B cell (primary cell): ENCODE measurements at regions not wholly inside any gene's neighbourhood (a gene's known extent, or its start where the extent isn't known, plus 50 kb on each side); places are given as distances from the start of the nearest gene placed in this dataset.

Experiments used
- ATAC-seq: fragments of 200-7000 bp; cut with Tn5 transposase; one replicate; pipeline ENCODE4 v1.10.0; 2021; ENCODE audit warnings: low read depth, mild to moderate bottlenecking, moderate number of reproducible peaks, moderate library complexity
- CTCF ChIA-PET: fragments of 350-600 bp; sonication (Branson Sonifier 250); formaldehyde crosslinking; loops from one replicate; lab custom pipeline; 2021; ENCODE audit warnings: antibody characterized with exemption, inconsistent platforms; lab: Charles Lee
- POLR2A ChIA-PET: fragments of 350-600 bp; sonication (Branson Sonifier 250); formaldehyde crosslinking; loops from one replicate; lab custom pipeline; 2021; ENCODE audit warnings: antibody characterized with exemption; lab: Charles Lee
- DNase-seq: peaks from one replicate; pipeline ENCODE4 v3.0.0; 2013
- H2AFZ ChIP-seq: 2 replicates; pipeline ENCODE4 v1.6.1; 2012; ENCODE audit warnings: mild to moderate bottlenecking, low read depth, low read length; ENCODE audit not compliant: insufficient read depth, poor library complexity, severe bottlenecking
- H3K27ac ChIP-seq, 2 donors: 1 replicate in 1 of 2; 2 replicates in 1 of 2; pipeline ENCODE4 v1.5.1; 2012 to 2013; ENCODE audit warnings: low read length in 2 of 2, mild to moderate bottlenecking in 2 of 2, moderate library complexity in 1 of 2
- H3K27me3 ChIP-seq, 4 experiments: fragments of 200-600 bp in 1 of 4; sonication (generic) in 1 of 4; replicated peaks in 1 of 4; 1 replicate in 2 of 4; 2 replicates in 2 of 4; pipeline versions ENCODE4 v1.6.1 to v1.7.0; 2013 to 2016; ENCODE audit warnings: low read length in 3 of 4, mild to moderate bottlenecking in 2 of 4, mixed read lengths in 1 of 4, moderate library complexity in 1 of 4; ENCODE audit not compliant: insufficient read depth in 4 of 4, control insufficient read depth in 3 of 4; ENCODE audit errors: control extremely low read depth in 1 of 4
- H3K36me3 ChIP-seq, 2 experiments: replicated peaks in 1 of 2; 1 replicate in 1 of 2; 2 replicates in 1 of 2; pipeline versions ENCODE4 v1.6.1 to v1.7.1; 2013; ENCODE audit warnings: low read length in 1 of 2; ENCODE audit not compliant: insufficient read depth in 2 of 2, control insufficient read depth in 1 of 2; ENCODE audit errors: control extremely low read depth in 1 of 2, extremely low read depth in 1 of 2
- H3K4me1 ChIP-seq, 2 donors: fragments of 200-600 bp in 1 of 2; sonication (generic) in 1 of 2; 1 replicate in 1 of 2; 2 replicates in 1 of 2; pipeline versions ENCODE4 v1.5.1 to v1.6.1; 2013 to 2017; ENCODE audit warnings: low read length in 2 of 2; ENCODE audit not compliant: control insufficient read depth in 2 of 2, insufficient read depth in 2 of 2
- H3K4me2 ChIP-seq: replicated peaks from 2 replicates; pipeline ENCODE3; 2012; ENCODE audit warnings: mild to moderate bottlenecking, low read depth, low read length; ENCODE audit not compliant: poor library complexity, severe bottlenecking
- H3K4me3 ChIP-seq, 5 experiments: fragments of 200-600 bp in 1 of 5; sonication (generic) in 1 of 5; 1 replicate in 3 of 5; 2 replicates in 2 of 5; pipeline versions ENCODE4 v1.5.1 to v1.7.0; 2011 to 2016; ENCODE audit warnings: low read length in 4 of 5, mild to moderate bottlenecking in 4 of 5, low read depth in 2 of 5, control low read depth in 1 of 5, moderate library complexity in 1 of 5; ENCODE audit not compliant: insufficient read depth in 1 of 5; ENCODE audit errors: control extremely low read depth in 1 of 5, extremely low read depth in 1 of 5
- H3K79me2 ChIP-seq: fragments of 200-600 bp; sonication (generic); one replicate; pipeline ENCODE4 v1.6.0; 2016; ENCODE audit warnings: low read length; ENCODE audit not compliant: control insufficient read depth, insufficient read depth
- H3K9ac ChIP-seq: fragments of 200-600 bp; sonication (generic); 2 replicates; pipeline ENCODE4 v1.6.1; 2017; ENCODE audit warnings: mild to moderate bottlenecking, low read length, moderate library complexity
- H3K9me3 ChIP-seq, 3 donors: one replicate each; pipeline versions ENCODE4 v1.6.1 to v1.7.1; 2013; ENCODE audit warnings: low read length in 2 of 3; ENCODE audit not compliant: control insufficient read depth in 2 of 3, insufficient read depth in 1 of 3; ENCODE audit errors: control extremely low read depth in 1 of 3
- H4K20me1 ChIP-seq: 2 replicates; pipeline ENCODE4 v1.6.0; 2012; ENCODE audit warnings: mild to moderate bottlenecking, low read length; ENCODE audit not compliant: insufficient read depth, control insufficient read depth, poor library complexity, severe bottlenecking
- H3K27ac Mint-ChIP-seq: one replicate; pipeline ENCODE4 v1.8.0; 2021; ENCODE audit warnings: mixed read lengths
- H3K27me3 Mint-ChIP-seq: one replicate; pipeline ENCODE4 v1.8.0; 2021; ENCODE audit warnings: mixed read lengths
- H3K4me1 Mint-ChIP-seq: one replicate; pipeline ENCODE4 v1.8.0; 2021; ENCODE audit warnings: mixed read lengths
- H3K4me3 Mint-ChIP-seq: one replicate; pipeline ENCODE4 v1.8.0; 2021; ENCODE audit warnings: mixed read lengths
- H3K9me3 Mint-ChIP-seq: one replicate; pipeline ENCODE4 v1.8.0; 2022; ENCODE audit warnings: mixed read lengths; ENCODE audit not compliant: insufficient read depth
- EZH2 ChIP-seq: IDR thresholded peaks from 2 replicates; pipeline ENCODE4 v1.6.1; 2012; ENCODE audit warnings: borderline replicate concordance, low read depth, mild to moderate bottlenecking, moderate library complexity, low read length; ENCODE audit not compliant: insufficient read depth, poor library complexity, severe bottlenecking
- WGBS: methylation state at CpG from one replicate; pipeline ENCODE4 v1.1.5; 2013; ENCODE audit warnings: missing lambda C conversion rate; ENCODE audit not compliant: insufficient coverage; 5-methylcytosine and 5-hydroxymethylcytosine counted together
- intact Hi-C: fragments of 100-400 bp; cut with micrococcal nuclease; formaldehyde crosslinking; loops from one replicate; pipeline ENCODE4 v1.10.0; 2022
- TF ChIP-seq, protein P1 (sequence below): fragments of 200-600 bp; IDR thresholded peaks from one replicate; pipeline ENCODE4 v1.8.0; 2022; ENCODE audit warnings: antibody characterized with exemption, mild to moderate bottlenecking

DNA sequence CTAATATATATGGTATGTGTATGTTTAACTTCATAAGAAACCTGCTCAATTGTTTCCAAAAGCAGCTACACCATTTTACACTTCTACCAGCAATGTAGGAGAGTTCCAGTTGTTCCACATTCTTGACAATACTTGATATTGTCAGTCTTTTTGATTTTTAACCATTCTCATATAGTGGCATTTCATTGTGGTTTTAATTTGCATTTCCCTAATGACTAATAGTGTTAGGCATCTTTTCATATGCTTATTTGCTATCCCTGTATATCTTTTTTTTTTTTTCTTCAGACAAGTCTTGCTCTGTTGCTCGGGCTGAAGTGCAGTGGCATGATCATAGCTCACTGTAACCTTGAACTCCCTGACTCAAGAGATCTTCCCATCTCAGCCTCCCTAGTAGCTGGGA is 58.2 kb upstream of the TRIM2 start:
- POLR2A ChIA-PET, result no interaction called here
- H4K20me1 ChIP-seq, result no peaks in the 10 kb centered on the region
- 75% methylated on average over 1 of the region's 1 CpG for WGBS
- H3K4me1 ChIP-seq, result peaks cover 2% of the 10 kb centered on the region in 2 donors
- H3K4me1 Mint-ChIP-seq, result no peaks in the 10 kb centered on the region
- no peak for TF ChIP-seq EZH2
- TF ChIP-seq, protein P1, sequence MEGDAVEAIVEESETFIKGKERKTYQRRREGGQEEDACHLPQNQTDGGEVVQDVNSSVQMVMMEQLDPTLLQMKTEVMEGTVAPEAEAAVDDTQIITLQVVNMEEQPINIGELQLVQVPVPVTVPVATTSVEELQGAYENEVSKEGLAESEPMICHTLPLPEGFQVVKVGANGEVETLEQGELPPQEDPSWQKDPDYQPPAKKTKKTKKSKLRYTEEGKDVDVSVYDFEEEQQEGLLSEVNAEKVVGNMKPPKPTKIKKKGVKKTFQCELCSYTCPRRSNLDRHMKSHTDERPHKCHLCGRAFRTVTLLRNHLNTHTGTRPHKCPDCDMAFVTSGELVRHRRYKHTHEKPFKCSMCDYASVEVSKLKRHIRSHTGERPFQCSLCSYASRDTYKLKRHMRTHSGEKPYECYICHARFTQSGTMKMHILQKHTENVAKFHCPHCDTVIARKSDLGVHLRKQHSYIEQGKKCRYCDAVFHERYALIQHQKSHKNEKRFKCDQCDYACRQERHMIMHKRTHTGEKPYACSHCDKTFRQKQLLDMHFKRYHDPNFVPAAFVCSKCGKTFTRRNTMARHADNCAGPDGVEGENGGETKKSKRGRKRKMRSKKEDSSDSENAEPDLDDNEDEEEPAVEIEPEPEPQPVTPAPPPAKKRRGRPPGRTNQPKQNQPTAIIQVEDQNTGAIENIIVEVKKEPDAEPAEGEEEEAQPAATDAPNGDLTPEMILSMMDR, result no peak
- H3K27ac ChIP-seq, result no peak overlapping the region
- H3K9ac ChIP-seq, result no peak overlapping the region
- no peaks in the 10 kb centered on the region for H3K9me3 Mint-ChIP-seq
- intact Hi-C loops, result no loop called here
- no peaks in the 10 kb centered on the region for H3K9me3 ChIP-seq
- no peak overlapping the region for H3K4me3 ChIP-seq
- no peak overlapping the region for H2AFZ ChIP-seq
- no peak for ATAC-seq
- H3K4me3 Mint-ChIP-seq, result no peak overlapping the region
- no peak for DNase-seq
- H3K79me2 ChIP-seq, result no peaks in the 10 kb centered on the region
- no peak overlapping the region for H3K4me2 ChIP-seq
- CTCF ChIA-PET, result interaction anchor here (1.5 to 2.0 kb wide), 2 partner anchors 12 to 14 kb away, joined by 3 to 7 read pairs; no protein-coding TSS in a partner anchor
- peaks cover 6% of the 10 kb centered on the region for H3K27me3 Mint-ChIP-seq
- no peak overlapping the region for H3K27ac Mint-ChIP-seq
- H3K27me3 ChIP-seq, result peaks cover 0 to under 1% (median 0%) of the 10 kb centered on the region in 4 experiments
- H3K36me3 ChIP-seq, result no peaks in the 10 kb centered on the region

- no peaks in the 10 kb centered on the region for H4K20me1 ChIP-seq
- CTCF ChIA-PET, result interaction anchor here (1.5 to 2.0 kb wide), 3 partner anchors 10 to 13 kb away, joined by 3 to 7 read pairs (median 7); no protein-coding TSS in a partner anchor
- no peak overlapping the region for H3K27ac ChIP-seq
- H3K9me3 ChIP-seq, result no peaks in the 10 kb centered on the region
- no peak overlapping the region for H3K4me3 ChIP-seq
- peaks cover 4% of the 10 kb centered on the region in 2 donors for H3K4me1 ChIP-seq
- no peaks in the 10 kb centered on the region for H3K36me3 ChIP-seq
- H3K4me3 Mint-ChIP-seq, result no peak overlapping the region
- no peak overlapping the region for H3K9ac ChIP-seq
- H3K79me2 ChIP-seq, result no peaks in the 10 kb centered on the region
- WGBS, result 94% methylated on average over 4 of the region's 4 CpGs
- peaks cover 7% of the 10 kb centered on the region for H3K27me3 Mint-ChIP-seq
- H3K9me3 Mint-ChIP-seq, result no peaks in the 10 kb centered on the region
- intact Hi-C loops, result no loop called here
- no peak overlapping the region for H3K4me2 ChIP-seq
- peaks cover 0 to 8% (median 3%) of the 10 kb centered on the region in 4 experiments for H3K27me3 ChIP-seq
- POLR2A ChIA-PET, result no interaction called here
- no peak overlapping the region for H3K27ac Mint-ChIP-seq
- peaks cover 6% of the 10 kb centered on the region for H3K4me1 Mint-ChIP-seq
- DNase-seq (no peak), ATAC-seq (no peak)
- no peak overlapping the region for H2AFZ ChIP-seq
- TF ChIP-seq, protein P1, result no peak
- no peak for TF ChIP-seq EZH2
These were observed 57.3 kb upstream of the TRIM2 start for GRCh38 chr4:153146961-153147360.
